ENCODE measurements at regions not wholly inside any gene's neighbourhood (a gene's known extent, or its start where the extent isn't known, plus 50 kb on each side); places are given as distances from the start of the nearest gene placed in this dataset.

- TF ChIP-seq EP300 (IDR thresholded peaks at IDR 0.05) (no peak), CTCF (IDR thresholded peaks at IDR 0.05) (no peak)
Observed at GRCh38 chr5:158470764-158471534, 612.0 kb upstream of the CLINT1 start.
